HFF-Myc (cell line): ENCODE measurements at regions not wholly inside any gene's neighbourhood (a gene's known extent, or its start where the extent isn't known, plus 50 kb on each side); places are given as distances from the start of the nearest gene placed in this dataset.

Experiments used
- DNase-seq: peaks from one replicate; pipeline ENCODE4 v3.0.0-alpha.2; 2011; ENCODE audit warnings: low read depth; ENCODE audit errors: extremely low read depth
- H3K4me3 ChIP-seq: replicated peaks from 2 replicates; pipeline ENCODE4 v1.5.1; 2011; ENCODE audit warnings: low read depth, mild to moderate bottlenecking, control low read depth, low read length
- CTCF ChIP-seq: IDR thresholded peaks from 2 replicates; pipeline ENCODE4 v1.5.1; 2012; ENCODE audit warnings: mild to moderate bottlenecking, low read depth, low read length, control low read depth; ENCODE audit errors: missing control alignments

- no peak for DNase-seq
- H3K4me3 ChIP-seq = no peak overlapping the region
- TF ChIP-seq CTCF = no peak
These were observed 608.2 kb downstream of the SOX6 start for GRCh38 chr11:15748132-15748531.

- TF ChIP-seq CTCF = no peak
- DNase-seq = no peak
- H3K4me3 ChIP-seq = no peak overlapping the region
These were observed 607.6 kb downstream of the SOX6 start for GRCh38 chr11:15748741-15749140.

- no peak overlapping the region for H3K4me3 ChIP-seq
- no peak for TF ChIP-seq CTCF
- no peak for DNase-seq
These were observed 605.6 kb downstream of the SOX6 start for GRCh38 chr11:15750535-15751308.

DNA sequence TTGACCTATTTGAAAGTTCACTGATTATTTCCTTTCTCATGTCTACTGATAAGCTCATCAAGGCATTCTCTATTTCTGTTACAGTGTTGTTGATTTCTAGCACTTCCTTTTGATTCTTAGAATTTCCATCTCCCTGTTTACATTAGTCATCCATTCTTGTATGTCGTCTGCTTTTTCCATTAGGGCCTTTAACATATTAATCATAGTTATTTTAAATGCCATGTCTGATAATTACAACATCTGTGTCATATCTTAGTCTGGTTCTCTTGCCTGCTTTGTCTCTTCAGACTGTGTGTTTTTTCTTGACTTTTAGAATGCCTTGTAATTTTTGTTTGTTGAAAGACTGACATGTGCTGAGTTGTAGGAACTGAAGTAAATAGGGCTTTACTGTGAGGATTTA, 602.1 kb downstream of the SOX6 start:
- no peak overlapping the region for H3K4me3 ChIP-seq
- no peak for DNase-seq
- no peak for TF ChIP-seq CTCF

GRCh38 chr11:15757048-15757698, 599.2 kb downstream of the SOX6 start:
- no peak for DNase-seq
- H3K4me3 ChIP-seq = no peak overlapping the region

DNA sequence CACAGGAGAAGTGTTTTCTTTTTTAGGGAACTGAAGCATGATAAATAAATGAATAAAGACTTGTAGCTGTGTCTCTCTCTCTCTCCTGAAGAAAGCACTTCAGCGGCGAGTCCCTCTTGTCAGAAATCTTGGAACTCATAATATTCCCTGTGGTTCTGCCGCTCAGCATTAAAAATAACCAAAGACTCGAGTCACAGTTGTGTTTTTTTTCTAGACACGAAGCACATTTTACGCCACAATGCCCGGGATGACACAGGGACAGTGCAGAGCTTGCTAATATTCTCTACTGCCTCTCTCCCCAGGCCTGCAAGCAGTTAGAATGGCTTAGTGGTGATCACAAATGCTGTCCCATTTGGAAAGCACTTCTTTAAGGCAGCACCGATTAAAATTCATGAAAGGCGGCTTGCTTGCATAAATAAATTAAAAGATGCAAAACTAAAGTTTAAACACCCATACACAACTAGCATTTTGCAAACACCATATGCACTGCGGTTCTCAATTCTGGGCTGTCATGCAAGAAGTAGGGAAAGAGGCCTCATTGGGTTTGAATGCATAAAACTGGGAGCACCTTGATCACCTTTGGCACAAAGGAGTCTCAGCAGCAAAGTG, 597.4 kb downstream of the SOX6 start:
- H3K4me3 ChIP-seq = no peak overlapping the region
- TF ChIP-seq CTCF = no peak
- DNase-seq = no peak

More at GRCh38 chr11:15757048-15757698, 599.2 kb downstream of the SOX6 start:
- TF ChIP-seq CTCF = no peak
